HCT116 (cell line): ENCODE measurements at regions not wholly inside any gene's neighbourhood (a gene's known extent, or its start where the extent isn't known, plus 50 kb on each side); places are given as distances from the start of the nearest gene placed in this dataset.

Experiments
- CTCF ChIP-seq, 3 experiments: fragments of 200-600 bp in 1 of 3; sonication (generic) in 1 of 3; IDR thresholded peaks in 2 of 3; conservative IDR thresholded peaks in 1 of 3; 2 replicates each; pipeline ENCODE4 v1.5.1; 2012 to 2017; ENCODE audit warnings: low read depth in 2 of 3, low read length in 2 of 3, antibody characterized with exemption in 1 of 3, borderline replicate concordance in 1 of 3, control low read depth in 1 of 3, mild to moderate bottlenecking in 1 of 3, mixed read lengths in 1 of 3, mixed run types in 1 of 3, moderate library complexity in 1 of 3; ENCODE audit not compliant: insufficient read depth in 1 of 3
- EGR1 ChIP-seq: IDR thresholded peaks from 2 replicates; pipeline ENCODE4 v1.6.1; 2012; ENCODE audit warnings: low read depth
- EZH2 ChIP-seq: fragments of 200-600 bp; sonication (generic); IDR thresholded peaks from 2 replicates; pipeline ENCODE4 v1.6.1; 2017; ENCODE audit warnings: antibody characterized with exemption, mixed run types
- POLR2A ChIP-seq: IDR thresholded peaks from 2 replicates; pipeline ENCODE4 v1.7.0; 2011; ENCODE audit warnings: borderline replicate concordance; ENCODE audit not compliant: insufficient read depth, insufficient read length; ENCODE audit errors: extremely low read depth
- REST ChIP-seq: IDR thresholded peaks from 2 replicates; pipeline ENCODE4 v1.6.1; 2012; ENCODE audit warnings: low read depth
- SRF ChIP-seq: IDR thresholded peaks from 2 replicates; pipeline ENCODE4 v1.6.1; 2012; ENCODE audit warnings: low read depth

- TF ChIP-seq REST (no peak), EZH2 (no peak), EGR1 (no peak), CTCF (IDR thresholded peaks at IDR 0.05 in 2 of 3, conservative IDR thresholded peaks at IDR 0.05 in 1 of 3; ENCODE audit: borderline replicate concordance in 1 of 3, insufficient read depth in 1 of 3, low read depth in 2 of 3, low read length in 2 of 3) (no peak), SRF (no peak), POLR2A (no peak)
These were observed 1304.7 kb upstream of the FLRT2 start for GRCh38 chr14:84225268-84225667.
